GM21526 (cell line): ENCODE measurements at regions not wholly inside any gene's neighbourhood (a gene's known extent, or its start where the extent isn't known, plus 50 kb on each side); places are given as distances from the start of the nearest gene placed in this dataset.

ENCODE experiments used
- ATAC-seq: cut with Tn5 transposase; IDR thresholded peaks from one replicate; pipeline ENCODE4 v1.9.1; 2021; ENCODE audit warnings: moderate library complexity; ENCODE audit not compliant: unreplicated experiment, low FRiP score

GRCh38 chr6:105920071-105920470, 166.1 kb upstream of the PRDM1 start:
- no peak for ATAC-seq

GRCh38 chr6:105917038-105917695, 169.0 kb upstream of the PRDM1 start:
- ATAC-seq: no peak

DNA sequence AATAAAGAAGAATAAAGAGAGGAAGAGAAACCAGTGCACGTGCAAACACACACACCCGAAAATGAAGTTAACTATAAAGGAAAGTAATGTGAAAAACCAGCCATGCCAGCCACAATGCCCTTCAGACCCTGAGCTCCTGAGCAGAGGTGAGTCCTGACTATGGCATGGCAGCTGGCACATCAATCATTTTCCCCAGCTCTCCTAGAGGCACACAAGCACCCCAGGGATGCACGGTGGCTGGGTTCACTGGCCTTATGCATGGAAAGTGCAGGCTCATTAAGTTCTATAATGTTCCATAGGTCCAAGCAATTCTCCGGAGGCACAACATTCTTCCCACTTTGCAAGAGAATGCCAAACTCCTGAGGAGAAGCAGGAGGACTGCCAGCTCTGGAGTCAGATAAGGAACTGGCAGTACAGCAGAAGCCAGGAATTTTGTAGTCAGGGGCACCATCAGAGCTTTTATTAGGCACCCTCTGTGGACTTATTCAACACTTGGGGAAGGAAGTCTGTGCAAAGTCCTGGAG, 175.0 kb upstream of the PRDM1 start:
- ATAC-seq: no peak

DNA sequence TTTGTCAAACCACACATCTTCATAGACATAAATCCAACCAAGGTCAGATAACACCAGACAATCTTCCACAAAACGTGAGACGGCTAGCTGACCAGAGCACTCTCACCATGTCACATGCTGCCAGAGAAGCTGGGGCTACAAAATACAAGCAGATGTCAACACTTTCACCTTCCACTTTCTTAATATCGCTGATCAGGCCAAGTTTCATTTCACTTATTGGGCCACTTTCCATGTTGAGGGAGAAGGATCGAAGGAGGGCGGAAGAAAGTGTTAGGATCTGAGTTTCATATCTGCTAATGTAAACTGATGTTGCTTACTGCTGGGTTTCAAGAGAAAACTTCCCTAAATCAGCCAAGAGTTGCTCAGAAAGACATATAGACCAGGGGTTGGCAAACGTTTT, 177.0 kb upstream of the PRDM1 start:
- ATAC-seq: no peak

DNA sequence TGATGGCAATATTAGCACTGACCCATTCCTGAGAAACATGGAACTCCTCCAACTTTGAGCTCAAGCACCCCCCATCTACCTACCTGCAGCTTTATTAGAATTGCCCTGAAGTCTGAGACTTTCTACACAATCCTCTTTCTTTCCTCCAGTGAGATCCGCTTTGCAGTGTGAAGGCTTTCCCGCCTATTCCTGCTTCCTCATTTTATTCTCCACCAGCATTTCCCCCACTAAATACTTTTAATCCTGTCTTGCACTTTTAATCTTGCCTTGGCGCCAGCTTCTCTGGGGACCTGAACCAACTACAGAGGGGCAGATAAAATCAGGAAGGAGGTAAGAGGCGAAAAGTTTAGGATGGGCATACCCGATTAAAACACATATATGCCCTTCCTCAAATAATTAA, 178.1 kb upstream of the PRDM1 start:
- ATAC-seq: no peak

DNA sequence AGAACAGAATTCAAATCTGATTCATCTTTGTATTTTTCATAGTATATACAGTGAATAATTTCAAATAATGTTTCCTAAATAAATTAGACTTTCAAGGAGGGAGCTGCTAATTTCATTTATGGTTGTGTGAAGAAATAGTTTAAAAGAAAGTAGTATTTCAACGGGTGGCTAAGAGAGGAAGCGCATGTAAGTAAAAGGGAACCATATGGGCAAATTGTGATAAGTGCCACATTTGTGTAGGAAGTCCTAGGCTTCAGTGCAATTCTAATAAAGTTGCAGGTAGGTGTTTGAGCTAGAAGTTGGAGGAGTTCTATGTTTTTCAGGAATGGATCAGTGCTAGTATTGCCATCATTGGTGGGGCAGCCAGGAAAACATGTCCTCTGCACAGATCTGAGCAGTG, 178.8 kb upstream of the PRDM1 start:
- no peak for ATAC-seq

DNA sequence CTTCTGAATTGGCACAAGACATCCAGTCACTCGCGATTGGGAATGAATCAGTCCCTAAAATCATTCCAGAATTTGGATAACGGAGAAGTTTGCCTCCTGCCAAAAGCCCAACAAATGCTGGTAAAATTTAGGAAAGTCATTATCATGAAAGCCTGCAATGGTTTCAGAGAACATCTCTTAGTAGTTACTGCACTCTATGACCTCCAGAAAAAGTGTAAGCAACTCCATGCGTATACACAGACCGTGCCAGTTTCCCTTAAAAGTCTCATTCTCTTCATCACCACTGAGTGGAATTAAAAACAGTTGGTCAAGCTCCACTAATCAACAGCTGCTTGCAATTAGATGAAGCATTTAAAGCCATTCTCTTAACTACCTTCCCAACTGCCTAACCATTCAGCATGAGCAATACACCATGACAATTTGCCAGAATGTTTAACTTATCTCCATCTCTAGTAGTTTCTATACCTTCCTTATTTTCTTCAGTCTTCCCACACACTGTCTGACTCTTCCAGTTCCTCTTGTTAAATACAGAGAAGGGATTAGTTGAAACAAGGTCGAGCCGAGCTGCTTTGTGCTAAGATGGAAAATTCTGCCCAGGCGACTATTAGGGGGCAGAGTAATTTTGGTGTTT, 183.6 kb upstream of the PRDM1 start:
- ATAC-seq: no peak

GRCh38 chr6:105901583-105901982, 184.6 kb upstream of the PRDM1 start:
- ATAC-seq: no peak

DNA sequence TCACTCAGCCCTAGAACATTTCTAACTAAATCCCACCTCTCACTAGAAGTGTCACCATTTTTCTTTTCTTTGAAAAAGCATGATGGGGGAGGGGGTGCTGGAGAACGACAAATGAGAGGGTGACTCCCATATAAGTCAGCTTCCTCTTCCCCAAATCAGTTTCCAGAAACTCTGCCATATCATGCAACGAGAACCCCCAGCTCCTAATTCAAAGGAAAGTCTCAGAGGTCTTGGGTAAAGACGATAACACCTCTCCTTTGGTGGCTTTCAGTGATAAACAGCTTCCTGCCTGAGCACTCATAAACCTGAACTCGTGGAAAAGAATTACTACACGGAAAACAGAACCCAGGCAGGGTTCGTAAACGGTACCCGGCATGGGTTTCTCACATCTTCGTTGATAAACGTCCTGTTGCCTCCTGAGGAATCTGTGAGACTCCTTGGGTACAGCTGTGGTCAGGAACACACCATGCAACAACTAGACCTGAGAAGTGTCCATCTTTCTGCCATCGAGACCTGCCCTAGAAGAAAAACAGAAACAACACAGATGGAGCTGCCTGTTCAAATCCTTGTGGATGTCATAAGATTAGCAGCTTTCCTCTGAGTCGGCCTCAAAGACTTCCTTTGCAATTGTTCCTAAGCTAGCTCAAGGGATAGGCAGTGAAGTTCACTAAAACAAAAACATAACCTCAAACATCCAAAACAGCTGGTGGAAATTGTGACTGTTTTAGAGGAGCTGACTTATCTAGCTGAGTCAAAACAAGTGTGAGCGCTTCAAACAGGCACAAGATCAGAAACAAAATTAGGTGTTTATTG, 185.8 kb upstream of the PRDM1 start:
- no peak for ATAC-seq

DNA sequence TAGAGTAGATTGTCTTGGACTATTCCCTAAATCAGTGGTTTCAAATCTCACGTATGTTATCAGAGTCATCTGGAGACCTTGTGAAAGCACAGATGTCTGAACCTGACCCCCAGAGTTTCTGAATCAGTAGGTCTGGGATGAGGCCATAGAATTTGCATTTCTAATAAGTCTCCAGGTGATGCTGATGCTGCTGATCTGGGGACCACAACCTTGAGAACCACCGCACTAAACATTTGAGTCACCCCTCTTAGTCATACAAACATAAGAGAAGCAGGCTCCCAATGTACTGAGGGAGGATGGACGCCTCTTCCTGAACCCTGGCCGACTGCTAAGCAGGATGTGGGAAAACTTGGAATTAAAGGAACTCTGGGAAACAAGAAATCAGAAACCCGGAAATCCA, 187.8 kb upstream of the PRDM1 start:
- ATAC-seq: peak; percentile 47

- ATAC-seq: no peak
These were observed 189.0 kb upstream of the PRDM1 start for GRCh38 chr6:105897131-105897530.

DNA sequence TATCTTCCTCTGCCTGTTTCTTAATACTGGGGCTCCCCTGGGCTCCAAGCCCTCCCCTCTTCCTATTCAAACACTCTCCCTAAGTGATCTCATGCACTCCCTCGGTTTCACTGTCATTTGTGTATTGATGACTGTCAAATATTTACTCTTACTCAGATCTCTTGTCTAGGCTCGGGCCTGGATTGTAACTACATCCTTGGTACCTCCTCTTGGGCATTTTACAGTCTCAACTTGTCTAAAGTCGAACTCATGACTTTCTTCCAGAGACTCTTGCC, 189.4 kb upstream of the PRDM1 start:
- no peak for ATAC-seq

DNA sequence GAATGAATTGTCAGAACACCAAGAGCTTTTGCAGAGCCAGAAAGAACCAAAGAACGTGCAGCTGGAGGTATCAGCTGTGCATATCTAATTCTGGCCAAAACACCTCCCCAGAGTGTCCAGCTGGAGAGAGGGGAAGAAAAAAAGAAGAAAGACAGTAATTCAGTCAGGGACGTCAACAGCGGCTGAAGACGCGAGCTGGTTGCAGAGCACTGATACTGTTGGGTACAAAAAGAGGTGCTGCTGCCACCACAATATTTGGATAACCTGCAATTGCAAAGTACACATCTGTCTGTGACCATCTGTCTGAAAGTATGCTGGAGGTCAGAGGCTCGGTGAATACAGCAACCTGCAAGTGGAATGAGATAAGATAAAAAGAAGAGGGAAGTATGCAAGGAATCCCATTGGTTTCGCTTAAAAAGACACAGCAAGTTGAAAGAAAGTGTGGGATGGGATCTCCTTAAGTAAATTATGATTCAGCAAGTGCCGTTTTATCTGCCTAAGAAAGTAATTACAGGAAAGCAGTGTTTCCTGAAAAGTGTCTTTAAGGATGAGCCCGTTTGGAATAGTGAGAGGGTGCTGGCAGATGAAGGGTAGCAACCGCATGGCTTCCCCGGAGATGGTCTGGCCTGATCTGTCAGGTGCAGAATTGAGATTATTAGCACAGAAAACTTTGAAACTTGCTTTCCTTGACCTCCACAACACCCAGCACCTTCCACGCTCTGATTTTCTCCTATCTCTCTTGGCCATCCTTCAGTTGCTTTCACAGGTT, 189.9 kb upstream of the PRDM1 start:
- no peak for ATAC-seq

GRCh38 chr6:105894556-105894955, 191.6 kb upstream of the PRDM1 start:
- ATAC-seq: no peak

DNA sequence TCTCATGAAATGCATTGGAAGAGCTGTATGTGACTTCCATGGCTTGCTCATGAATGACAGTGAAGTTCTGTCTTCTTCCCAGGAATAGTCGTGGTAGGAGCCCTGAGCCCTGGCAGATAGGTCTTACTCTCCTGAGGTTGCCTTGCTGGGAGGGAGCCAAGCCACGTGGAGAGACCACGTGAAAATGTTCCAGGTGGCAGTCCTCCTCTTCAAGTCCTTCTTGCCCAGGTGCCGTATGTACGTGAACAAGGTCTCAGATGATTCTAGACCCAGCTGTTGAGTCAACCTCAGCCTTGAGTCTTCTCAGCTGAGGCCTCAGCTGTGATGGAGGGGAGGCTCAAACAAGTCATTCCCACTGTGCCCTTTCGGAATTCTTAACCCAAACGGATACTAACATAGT, 192.4 kb upstream of the PRDM1 start:
- no peak for ATAC-seq

- ATAC-seq: peak; percentile 86
These were observed 193.4 kb upstream of the PRDM1 start for GRCh38 chr6:105892577-105893262.

- no peak for ATAC-seq
These were observed 195.5 kb upstream of the PRDM1 start for GRCh38 chr6:105890521-105891244.

DNA sequence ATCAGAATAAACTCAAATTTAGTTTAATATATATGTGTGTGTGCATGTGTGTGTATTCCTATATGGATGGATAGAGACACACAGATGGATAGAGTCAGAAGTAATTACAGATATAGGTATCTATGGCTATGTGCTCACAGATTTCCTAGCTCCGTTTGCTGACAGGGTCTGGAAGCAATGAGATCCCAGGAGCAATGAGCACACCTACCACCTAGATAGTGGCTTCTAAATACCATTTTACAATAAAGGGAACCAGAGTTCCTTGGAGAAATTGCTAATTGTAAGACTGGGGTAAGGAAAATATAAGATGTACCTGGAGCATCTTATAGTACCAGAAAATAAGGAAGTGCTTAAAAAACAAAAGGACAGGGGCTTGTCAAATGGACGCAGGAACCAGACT, 196.2 kb upstream of the PRDM1 start:
- ATAC-seq: no peak

GRCh38 chr6:105886814-105887544, 199.2 kb upstream of the PRDM1 start:
- ATAC-seq: no peak
